Mammary epithelial cell (primary cell): ENCODE measurements at regions not wholly inside any gene's neighbourhood (a gene's known extent, or its start where the extent isn't known, plus 50 kb on each side); places are given as distances from the start of the nearest gene placed in this dataset.

Experiments used
- CTCF ChIP-seq, 2 donors: IDR thresholded peaks in 1 of 2; conservative IDR thresholded peaks in 1 of 2; 2 replicates each; pipeline ENCODE4 v1.5.1; 2011 to 2012; ENCODE audit warnings: inconsistent platforms in 2 of 2, low read length in 2 of 2, mild to moderate bottlenecking in 2 of 2, control low read depth in 1 of 2, low read depth in 1 of 2; ENCODE audit not compliant: insufficient read depth in 1 of 2; ENCODE audit errors: extremely low read depth in 1 of 2
- EZH2 ChIP-seq: IDR thresholded peaks from 2 replicates; pipeline ENCODE4 v1.6.1; 2012; ENCODE audit warnings: low read length, inconsistent platforms, borderline replicate concordance

- TF ChIP-seq EZH2 (no peak), CTCF (conservative IDR thresholded peaks at IDR 0.05 in 1 of 2, IDR thresholded peaks at IDR 0.05 in 1 of 2; ENCODE audit: extremely low read depth in 1 of 2, insufficient read depth in 1 of 2, low read depth in 1 of 2, low read length in 2 of 2) (no peak)
These were observed 405.9 kb upstream of the ZNF385D start for GRCh38 chr3:22156868-22157267.
